ENCODE measurements at regions not wholly inside any gene's neighbourhood (a gene's known extent, or its start where the extent isn't known, plus 50 kb on each side); places are given as distances from the start of the nearest gene placed in this dataset.

DNA sequence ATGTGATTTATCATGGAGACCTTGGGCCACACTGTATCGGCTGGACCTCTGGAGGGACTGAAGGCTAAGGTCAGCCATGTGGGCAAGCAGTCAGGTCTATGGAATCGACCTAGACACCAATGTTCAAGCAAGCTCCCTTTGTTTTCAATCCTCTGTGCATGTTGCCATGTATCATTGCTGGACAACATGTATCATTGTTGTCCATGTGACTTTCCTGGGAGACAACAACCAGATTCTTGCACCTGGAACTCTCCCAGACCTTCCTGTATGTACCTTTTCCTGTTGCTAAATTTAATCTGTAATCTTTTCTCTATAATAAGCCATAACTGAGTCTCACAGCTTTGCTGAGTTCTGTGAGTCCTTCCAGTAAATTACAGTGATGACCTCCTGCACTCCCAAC is 329.4 kb upstream of the BOD1L1 start:
- TF ChIP-seq RFX5 (IDR thresholded peaks at IDR 0.05; ENCODE audit: borderline replicate concordance, low read depth, low read length) = no peak
- TF ChIP-seq TAF1 (IDR thresholded peaks at IDR 0.05; ENCODE audit: low read depth, low read length) = no peak
- TF ChIP-seq POLR2A (IDR thresholded peaks at IDR 0.05; ENCODE audit: control extremely low read depth in 1 of 2, low read depth in 2 of 2, low read length in 2 of 2) = no peak
- TF ChIP-seq EP300 (IDR thresholded peaks at IDR 0.05; ENCODE audit: borderline replicate concordance in 1 of 2, low read depth in 2 of 2, low read length in 2 of 2) = no peak
- TF ChIP-seq MAFK (IDR thresholded peaks at IDR 0.05; ENCODE audit: low read depth, low read length) = no peak
- no peak for TF ChIP-seq CHD1 (IDR thresholded peaks at IDR 0.05; ENCODE audit: low read depth, low read length)

Measured in H1 (cell line).